ENCODE measurements at regions not wholly inside any gene's neighbourhood (a gene's known extent, or its start where the extent isn't known, plus 50 kb on each side); places are given as distances from the start of the nearest gene placed in this dataset.

DNA sequence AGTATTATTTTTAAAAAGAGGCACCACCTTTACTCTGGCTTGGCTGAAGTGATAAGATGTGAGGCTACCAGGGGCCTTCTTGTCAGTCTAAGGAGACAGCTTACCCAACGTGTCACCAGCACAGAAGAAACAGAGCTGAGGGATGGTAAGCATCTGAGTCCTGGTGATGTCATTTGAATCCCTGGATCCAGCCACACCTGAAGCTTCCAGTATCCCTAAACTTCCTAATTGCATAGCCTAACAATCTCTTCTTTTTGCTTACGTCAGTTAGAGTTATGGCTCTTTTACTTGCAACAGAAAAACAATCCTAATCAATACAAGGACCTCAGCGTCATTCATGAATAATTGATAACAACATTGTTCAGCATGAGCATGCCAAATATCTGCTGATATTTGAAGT, 436.6 kb downstream of the SHISA9 start:
- H3K4me1 ChIP-seq (ENCODE audit: insufficient read depth, low read length, poor library complexity, severe bottlenecking): no peaks in the 10 kb centered on the region
- TF ChIP-seq, protein P1, sequence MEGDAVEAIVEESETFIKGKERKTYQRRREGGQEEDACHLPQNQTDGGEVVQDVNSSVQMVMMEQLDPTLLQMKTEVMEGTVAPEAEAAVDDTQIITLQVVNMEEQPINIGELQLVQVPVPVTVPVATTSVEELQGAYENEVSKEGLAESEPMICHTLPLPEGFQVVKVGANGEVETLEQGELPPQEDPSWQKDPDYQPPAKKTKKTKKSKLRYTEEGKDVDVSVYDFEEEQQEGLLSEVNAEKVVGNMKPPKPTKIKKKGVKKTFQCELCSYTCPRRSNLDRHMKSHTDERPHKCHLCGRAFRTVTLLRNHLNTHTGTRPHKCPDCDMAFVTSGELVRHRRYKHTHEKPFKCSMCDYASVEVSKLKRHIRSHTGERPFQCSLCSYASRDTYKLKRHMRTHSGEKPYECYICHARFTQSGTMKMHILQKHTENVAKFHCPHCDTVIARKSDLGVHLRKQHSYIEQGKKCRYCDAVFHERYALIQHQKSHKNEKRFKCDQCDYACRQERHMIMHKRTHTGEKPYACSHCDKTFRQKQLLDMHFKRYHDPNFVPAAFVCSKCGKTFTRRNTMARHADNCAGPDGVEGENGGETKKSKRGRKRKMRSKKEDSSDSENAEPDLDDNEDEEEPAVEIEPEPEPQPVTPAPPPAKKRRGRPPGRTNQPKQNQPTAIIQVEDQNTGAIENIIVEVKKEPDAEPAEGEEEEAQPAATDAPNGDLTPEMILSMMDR (conservative IDR thresholded peaks at IDR 0.05; ENCODE audit: low read length): no peak
- TF ChIP-seq EZH2phosphoT487 (IDR thresholded peaks at IDR 0.05; ENCODE audit: borderline replicate concordance, low read depth, low read length): no peak
- no peaks in the 10 kb centered on the region for H3K79me2 ChIP-seq (ENCODE audit: insufficient read depth, low read depth, low read length)
- H4K20me1 ChIP-seq (ENCODE audit: insufficient read depth, low read length): no peaks in the 10 kb centered on the region
- H3K9me3 ChIP-seq (ENCODE audit: low read length): no peaks in the 10 kb centered on the region
- no peak overlapping the region for H3K4me2 ChIP-seq (ENCODE audit: low read length)
- H3K27ac ChIP-seq (ENCODE audit: low read depth, low read length, poor library complexity, severe bottlenecking): no peak overlapping the region
- ChIA-PET CTCF (ENCODE audit: unreplicated experiment) (no interaction called here), POLR2A (no interaction called here)
- intact Hi-C loops (cut with micrococcal nuclease; ENCODE audit: unreplicated experiment): loop anchor here (10.0 kb wide), 1 partner anchor 117 kb away; no protein-coding TSS in a partner anchor
- BruUV-seq (replicated peaks): no TSS peak
- H3K4me3 ChIP-seq (ENCODE audit: low read depth, low read length, poor library complexity, severe bottlenecking): no peak overlapping the region
- H3K9me2 ChIP-seq (ENCODE audit: insufficient read depth, low read length): no peaks in the 10 kb centered on the region
- no peak for DNase-seq (ENCODE audit: low spot score)
- H2AFZ ChIP-seq (ENCODE audit: low read length): no peak overlapping the region
- H3K36me3 ChIP-seq (ENCODE audit: insufficient read depth, low read length): no peaks in the 10 kb centered on the region

DNA sequence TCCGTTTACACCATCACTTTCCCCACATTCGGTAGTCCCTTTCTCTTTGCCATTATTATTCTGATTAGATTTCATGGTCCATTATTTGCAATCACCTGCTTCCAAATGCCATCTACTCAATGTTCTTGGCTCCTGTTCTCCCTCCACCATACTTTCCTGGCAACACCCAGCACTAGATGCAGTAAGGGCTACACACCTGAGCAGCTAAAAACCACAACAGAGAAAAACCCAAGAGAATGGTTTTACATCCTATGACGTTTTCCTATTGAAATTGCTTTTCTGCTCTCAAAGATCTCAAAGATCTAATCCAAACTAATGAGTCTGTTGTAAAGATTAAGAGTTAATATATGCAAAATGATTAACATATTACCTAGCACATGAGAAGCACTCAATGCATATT, 441.3 kb downstream of the SHISA9 start:
- DNase-seq (ENCODE audit: low spot score): no peak
- H3K4me2 ChIP-seq (ENCODE audit: low read length): no peak overlapping the region
- no TSS peak for BruUV-seq (replicated peaks)
- no peaks in the 10 kb centered on the region for H4K20me1 ChIP-seq (ENCODE audit: insufficient read depth, low read length)
- H3K36me3 ChIP-seq (ENCODE audit: insufficient read depth, low read length): no peaks in the 10 kb centered on the region
- intact Hi-C loops (cut with micrococcal nuclease; ENCODE audit: unreplicated experiment): no loop called here
- no peaks in the 10 kb centered on the region for H3K9me2 ChIP-seq (ENCODE audit: insufficient read depth, low read length)
- H3K27ac ChIP-seq (ENCODE audit: low read depth, low read length, poor library complexity, severe bottlenecking): no peak overlapping the region
- POLR2A ChIA-PET: no interaction called here
- H3K79me2 ChIP-seq (ENCODE audit: insufficient read depth, low read depth, low read length): no peaks in the 10 kb centered on the region
- no peak overlapping the region for H3K4me3 ChIP-seq (ENCODE audit: low read depth, low read length, poor library complexity, severe bottlenecking)
- peaks cover 3% of the 10 kb centered on the region for H3K4me1 ChIP-seq (ENCODE audit: insufficient read depth, low read length, poor library complexity, severe bottlenecking)
- no peak for TF ChIP-seq EZH2phosphoT487 (IDR thresholded peaks at IDR 0.05; ENCODE audit: borderline replicate concordance, low read depth, low read length)
- TF ChIP-seq, protein P1 (conservative IDR thresholded peaks at IDR 0.05; ENCODE audit: low read length): no peak
- no peak overlapping the region for H2AFZ ChIP-seq (ENCODE audit: low read length)
- H3K9me3 ChIP-seq (ENCODE audit: low read length): no peaks in the 10 kb centered on the region
- CTCF ChIA-PET (ENCODE audit: unreplicated experiment): no interaction called here

DNA sequence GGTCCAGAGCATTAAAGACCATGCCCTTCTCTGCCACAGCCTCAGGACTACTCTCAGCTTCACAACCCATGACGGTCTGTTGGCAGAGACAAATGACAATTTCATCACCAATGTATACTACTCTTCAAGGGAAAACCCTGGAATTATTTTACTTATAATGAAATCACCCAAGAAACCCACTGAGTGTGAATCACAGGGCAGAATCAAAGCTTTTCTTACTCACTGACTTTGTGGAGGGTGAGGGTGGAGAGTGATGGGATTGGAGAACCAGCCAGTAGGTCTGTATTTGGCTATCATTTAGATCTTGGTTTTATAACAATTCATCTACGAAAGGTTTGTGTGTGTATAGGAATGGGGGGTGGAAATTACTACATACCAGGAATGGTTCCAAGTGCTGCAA, 442.6 kb downstream of the SHISA9 start:
- no peak overlapping the region for H2AFZ ChIP-seq (ENCODE audit: low read length)
- H3K36me3 ChIP-seq (ENCODE audit: insufficient read depth, low read length): no peaks in the 10 kb centered on the region
- H3K79me2 ChIP-seq (ENCODE audit: insufficient read depth, low read depth, low read length): no peaks in the 10 kb centered on the region
- peaks cover 3% of the 10 kb centered on the region for H3K4me1 ChIP-seq (ENCODE audit: insufficient read depth, low read length, poor library complexity, severe bottlenecking)
- no TSS peak for BruUV-seq (replicated peaks)
- H3K9me3 ChIP-seq (ENCODE audit: low read length): no peaks in the 10 kb centered on the region
- CTCF ChIA-PET (ENCODE audit: unreplicated experiment): no interaction called here
- H3K4me2 ChIP-seq (ENCODE audit: low read length): no peak overlapping the region
- TF ChIP-seq, protein P1 (conservative IDR thresholded peaks at IDR 0.05; ENCODE audit: low read length): no peak
- no peak for TF ChIP-seq EZH2phosphoT487 (IDR thresholded peaks at IDR 0.05; ENCODE audit: borderline replicate concordance, low read depth, low read length)
- no peaks in the 10 kb centered on the region for H3K9me2 ChIP-seq (ENCODE audit: insufficient read depth, low read length)
- no peaks in the 10 kb centered on the region for H4K20me1 ChIP-seq (ENCODE audit: insufficient read depth, low read length)
- intact Hi-C loops (cut with micrococcal nuclease; ENCODE audit: unreplicated experiment): no loop called here
- H3K27ac ChIP-seq (ENCODE audit: low read depth, low read length, poor library complexity, severe bottlenecking): no peak overlapping the region
- H3K4me3 ChIP-seq (ENCODE audit: low read depth, low read length, poor library complexity, severe bottlenecking): no peak overlapping the region
- DNase-seq (ENCODE audit: low spot score): no peak
- POLR2A ChIA-PET: no interaction called here

Data from OCI-LY7 (cell line).